GM12891 (cell line): ENCODE measurements at regions not wholly inside any gene's neighbourhood (a gene's known extent, or its start where the extent isn't known, plus 50 kb on each side); places are given as distances from the start of the nearest gene placed in this dataset.

Experiments
- PAX5 ChIP-seq: IDR thresholded peaks from 2 replicates; pipeline ENCODE4 v1.6.1; 2011; ENCODE audit warnings: low read length, moderate library complexity, mild to moderate bottlenecking; ENCODE audit not compliant: insufficient read depth, severe bottlenecking
- POLR2A ChIP-seq: IDR thresholded peaks from 2 replicates; pipeline ENCODE4 v1.6.1; 2011; ENCODE audit warnings: low read depth, low read length, control low read depth
- POLR2AphosphoS5 ChIP-seq: IDR thresholded peaks from 2 replicates; pipeline ENCODE4 v1.6.1; 2011; ENCODE audit warnings: low read depth, low read length, control low read depth
- POU2F2 ChIP-seq: IDR thresholded peaks from 2 replicates; pipeline ENCODE4 v1.6.1; 2011; ENCODE audit warnings: low read depth, mild to moderate bottlenecking, control low read depth, low read length, moderate library complexity
- SPI1 ChIP-seq: IDR thresholded peaks from 2 replicates; pipeline ENCODE4 v1.6.1; 2011; ENCODE audit warnings: low read depth, low read length, control low read depth
- TAF1 ChIP-seq: IDR thresholded peaks from 2 replicates; pipeline ENCODE4 v1.6.1; 2011; ENCODE audit warnings: low read depth, low read length, control low read depth

DNA sequence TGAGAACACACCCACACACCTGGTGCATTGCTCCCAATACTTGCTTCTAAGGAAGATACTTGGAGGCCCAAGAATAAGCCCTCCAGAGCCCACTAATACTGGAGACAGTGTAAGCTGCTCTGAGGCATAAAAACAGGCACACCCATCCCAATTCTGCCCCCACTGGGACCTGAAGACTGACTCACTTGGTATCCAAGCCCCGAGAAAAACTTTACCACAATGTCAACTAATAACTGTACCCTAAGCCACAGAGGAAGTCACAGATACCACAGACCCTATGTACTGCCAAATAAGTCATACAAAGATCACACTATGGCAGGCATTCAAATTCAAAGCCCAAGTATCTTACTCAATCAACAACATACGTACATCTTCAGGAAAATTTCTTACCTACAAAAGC is 398.2 kb upstream of the SPANXN1 start:
- TF ChIP-seq POLR2A (no peak), POLR2AphosphoS5 (no peak), TAF1 (no peak), SPI1 (no peak), POU2F2 (no peak), PAX5 (no peak)
